ENCODE measurements at regions not wholly inside any gene's neighbourhood (a gene's known extent, or its start where the extent isn't known, plus 50 kb on each side); places are given as distances from the start of the nearest gene placed in this dataset.

DNA sequence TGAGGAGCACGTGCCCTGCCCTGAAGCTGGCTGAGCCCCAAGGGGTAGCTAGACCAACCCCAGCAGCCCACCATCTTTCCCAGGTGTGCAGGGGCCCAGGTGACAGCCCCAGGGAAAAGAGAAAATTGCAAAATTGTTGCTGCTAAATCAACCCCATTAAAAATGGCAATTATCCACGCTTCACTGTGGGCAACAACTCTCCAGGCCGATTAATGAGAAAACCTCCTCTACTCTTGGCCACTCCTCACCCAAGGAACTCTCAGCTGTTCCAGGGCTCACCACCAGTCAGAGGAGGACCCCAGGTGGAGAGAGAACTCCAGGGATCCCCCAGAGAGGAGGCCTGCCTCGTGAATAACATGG is 516.1 kb upstream of the MGMT start:
- TF ChIP-seq, protein P1, sequence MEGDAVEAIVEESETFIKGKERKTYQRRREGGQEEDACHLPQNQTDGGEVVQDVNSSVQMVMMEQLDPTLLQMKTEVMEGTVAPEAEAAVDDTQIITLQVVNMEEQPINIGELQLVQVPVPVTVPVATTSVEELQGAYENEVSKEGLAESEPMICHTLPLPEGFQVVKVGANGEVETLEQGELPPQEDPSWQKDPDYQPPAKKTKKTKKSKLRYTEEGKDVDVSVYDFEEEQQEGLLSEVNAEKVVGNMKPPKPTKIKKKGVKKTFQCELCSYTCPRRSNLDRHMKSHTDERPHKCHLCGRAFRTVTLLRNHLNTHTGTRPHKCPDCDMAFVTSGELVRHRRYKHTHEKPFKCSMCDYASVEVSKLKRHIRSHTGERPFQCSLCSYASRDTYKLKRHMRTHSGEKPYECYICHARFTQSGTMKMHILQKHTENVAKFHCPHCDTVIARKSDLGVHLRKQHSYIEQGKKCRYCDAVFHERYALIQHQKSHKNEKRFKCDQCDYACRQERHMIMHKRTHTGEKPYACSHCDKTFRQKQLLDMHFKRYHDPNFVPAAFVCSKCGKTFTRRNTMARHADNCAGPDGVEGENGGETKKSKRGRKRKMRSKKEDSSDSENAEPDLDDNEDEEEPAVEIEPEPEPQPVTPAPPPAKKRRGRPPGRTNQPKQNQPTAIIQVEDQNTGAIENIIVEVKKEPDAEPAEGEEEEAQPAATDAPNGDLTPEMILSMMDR (IDR thresholded peaks at IDR 0.05) = no peak
- TF ChIP-seq POLR2A (IDR thresholded peaks at IDR 0.05) = no peak

All from uterus (tissue), 2 donors.